Gastroesophageal sphincter (tissue), 3 donors: ENCODE measurements at regions not wholly inside any gene's neighbourhood (a gene's known extent, or its start where the extent isn't known, plus 50 kb on each side); places are given as distances from the start of the nearest gene placed in this dataset.

ENCODE experiments used
- POLR2A ChIP-seq, 2 donors: fragments of 450-650 bp; IDR thresholded peaks; one replicate each; pipeline ENCODE4 v1.6.1; 2017; ENCODE audit warnings: antibody characterized with exemption in 2 of 2, mild to moderate bottlenecking in 2 of 2, moderate library complexity in 1 of 2
- TF ChIP-seq, protein P1 (sequence below), 4 experiments: fragments of 200-600 bp in 2 of 4; fragments of 450-650 bp in 2 of 4; sonication (generic) in 1 of 4; IDR thresholded peaks; one replicate each; pipeline ENCODE4 v1.5.1; 2017 to 2019; ENCODE audit warnings: antibody characterized with exemption in 4 of 4, mild to moderate bottlenecking in 2 of 4, moderate library complexity in 2 of 4

DNA sequence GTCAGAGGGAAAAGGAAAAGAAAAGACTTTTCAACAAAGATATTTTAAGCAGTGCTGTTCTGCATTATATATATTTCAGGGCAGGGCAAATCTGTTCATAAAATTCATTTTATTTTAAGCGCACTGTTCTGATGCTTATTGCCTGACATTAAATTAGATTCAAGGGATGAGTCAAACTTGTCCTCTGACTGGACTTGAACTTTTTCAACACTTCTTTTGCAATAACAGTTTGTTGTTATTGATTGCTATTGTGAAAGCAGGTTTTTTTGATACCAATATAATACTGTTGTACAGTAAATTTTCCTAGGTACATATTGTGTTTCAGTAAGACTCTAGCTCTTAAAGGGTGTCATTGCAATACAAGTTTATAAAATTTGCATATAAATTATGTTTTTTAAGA is 481.3 kb downstream of the NAF1 start:
- no peak for TF ChIP-seq POLR2A (IDR thresholded peaks at IDR 0.05)
- TF ChIP-seq, protein P1, sequence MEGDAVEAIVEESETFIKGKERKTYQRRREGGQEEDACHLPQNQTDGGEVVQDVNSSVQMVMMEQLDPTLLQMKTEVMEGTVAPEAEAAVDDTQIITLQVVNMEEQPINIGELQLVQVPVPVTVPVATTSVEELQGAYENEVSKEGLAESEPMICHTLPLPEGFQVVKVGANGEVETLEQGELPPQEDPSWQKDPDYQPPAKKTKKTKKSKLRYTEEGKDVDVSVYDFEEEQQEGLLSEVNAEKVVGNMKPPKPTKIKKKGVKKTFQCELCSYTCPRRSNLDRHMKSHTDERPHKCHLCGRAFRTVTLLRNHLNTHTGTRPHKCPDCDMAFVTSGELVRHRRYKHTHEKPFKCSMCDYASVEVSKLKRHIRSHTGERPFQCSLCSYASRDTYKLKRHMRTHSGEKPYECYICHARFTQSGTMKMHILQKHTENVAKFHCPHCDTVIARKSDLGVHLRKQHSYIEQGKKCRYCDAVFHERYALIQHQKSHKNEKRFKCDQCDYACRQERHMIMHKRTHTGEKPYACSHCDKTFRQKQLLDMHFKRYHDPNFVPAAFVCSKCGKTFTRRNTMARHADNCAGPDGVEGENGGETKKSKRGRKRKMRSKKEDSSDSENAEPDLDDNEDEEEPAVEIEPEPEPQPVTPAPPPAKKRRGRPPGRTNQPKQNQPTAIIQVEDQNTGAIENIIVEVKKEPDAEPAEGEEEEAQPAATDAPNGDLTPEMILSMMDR (IDR thresholded peaks at IDR 0.05): no peak
